ENCODE measurements at regions not wholly inside any gene's neighbourhood (a gene's known extent, or its start where the extent isn't known, plus 50 kb on each side); places are given as distances from the start of the nearest gene placed in this dataset.

- Histone ChIP-seq H3K27me3 (ENCODE audit: control insufficient read depth, insufficient read depth, low read length) (no peaks in the 10 kb centered on the region), H4K8ac (ENCODE audit: low read depth in 2 of 2, low read length in 2 of 2) (no peak overlapping the region), H3K9ac (ENCODE audit: low read depth, low read length) (no peak overlapping the region), H3K18ac (ENCODE audit: low read depth, low read length) (no peak overlapping the region), H2BK15ac (ENCODE audit: low read depth, low read length) (no peak overlapping the region), H2BK20ac (ENCODE audit: low read depth, low read length) (no peak overlapping the region), H3K56ac (ENCODE audit: extremely low read depth, insufficient read depth, low read length) (no peak overlapping the region), H4K91ac (ENCODE audit: insufficient read depth, low read depth, low read length) (no peak overlapping the region), H3K36me3 (ENCODE audit: control insufficient read depth, insufficient read depth, low read length) (no peaks in the 10 kb centered on the region), H2AFZ (replicated peaks; ENCODE audit: low read length, poor library complexity) (no peak overlapping the region), H3K27ac (ENCODE audit: insufficient read depth, low read length) (no peak overlapping the region), H4K20me1 (ENCODE audit: insufficient read depth, low read length) (no peaks in the 10 kb centered on the region), H3K4me1 (ENCODE audit: control insufficient read depth, insufficient read depth, low read length) (no peaks in the 10 kb centered on the region), H2AK5ac (ENCODE audit: low read depth, low read length) (no peak overlapping the region), H3K4me2 (ENCODE audit: low read depth, low read length) (no peak overlapping the region), H3K79me1 (ENCODE audit: low read depth in 1 of 2, low read length in 2 of 2) (no peaks in the 10 kb centered on the region), H3K9me1 (ENCODE audit: insufficient read depth, low read length) (no peaks in the 10 kb centered on the region), H3K9me3 (ENCODE audit: control insufficient read depth, insufficient read depth, low read length) (peaks cover 6% of the 10 kb centered on the region; the same call in 1 of the 2 replicates), H3K4me3 (ENCODE audit: insufficient read depth, low read depth, low read length) (no peak overlapping the region), H2BK120ac (ENCODE audit: low read depth, low read length) (no peak overlapping the region), H2BK5ac (ENCODE audit: low read depth, low read length, poor library complexity, severe bottlenecking) (no peak overlapping the region), H3K4ac (ENCODE audit: low read depth, low read length) (no peak overlapping the region), H2AK9ac (replicated peaks; ENCODE audit: low read depth, low read length, poor library complexity) (no peak overlapping the region), H3K23ac (ENCODE audit: low read depth, low read length) (no peak overlapping the region), H4K5ac (ENCODE audit: low read depth, low read length) (no peak overlapping the region), H3K14ac (replicated peaks; ENCODE audit: low read depth, low read length) (no peak overlapping the region)
- DNase-seq (no peak), ATAC-seq (ENCODE audit: low read depth) (no peak)
- POLR2A ChIA-PET (ENCODE audit: unreplicated experiment): no interaction called here
- in situ Hi-C loops (cut with MboI; ENCODE audit: low sequenced_read_pairs) (no loop called here), dilution Hi-C loops (cut with HindIII; ENCODE audit: low sequenced_read_pairs, unreplicated experiment) (no loop called here), intact Hi-C loops (cut with micrococcal nuclease) (no loop called here)
- TF ChIP-seq RCOR1 (IDR thresholded peaks at IDR 0.05; ENCODE audit: insufficient replicate concordance, low read length) (no peak), MXI1 (IDR thresholded peaks at IDR 0.05; ENCODE audit: borderline replicate concordance, low read depth, low read length) (no peak), USF2 (IDR thresholded peaks at IDR 0.05; ENCODE audit: low read depth, low read length) (no peak), MAZ (IDR thresholded peaks at IDR 0.05; ENCODE audit: borderline replicate concordance, low read depth, low read length) (no peak), CEBPB (IDR thresholded peaks at IDR 0.05; ENCODE audit: low read depth, low read length) (no peak), ELK1 (IDR thresholded peaks at IDR 0.05; ENCODE audit: borderline replicate concordance, low read depth, low read length) (no peak), RAD21 (IDR thresholded peaks at IDR 0.05; ENCODE audit: low read length) (no peak), CTCF (conservative IDR thresholded peaks at IDR 0.05; ENCODE audit: low read depth, low read length) (no peak), MAFK (IDR thresholded peaks at IDR 0.05; ENCODE audit: low read depth, low read length) (no peak), BHLHE40 (IDR thresholded peaks at IDR 0.05; ENCODE audit: low read depth, low read length) (no peak), RFX5 (IDR thresholded peaks at IDR 0.05; ENCODE audit: low read depth, low read length) (no peak), CHD1 (IDR thresholded peaks at IDR 0.05; ENCODE audit: low read depth, low read length) (no peak), POLR2A (IDR thresholded peaks at IDR 0.05; ENCODE audit: low read depth, low read length) (no peak), NFE2L2 (IDR thresholded peaks at IDR 0.05; ENCODE audit: low read depth, low read length) (no peak)
- BruUV-seq (replicated peaks): no TSS peak
- CTCF ChIA-PET: no interaction called here
- 100% methylated on average over 1 of the region's 3 CpGs; no CpG with 5 or more reads in 1 of the 2 experiments for WGBS, 2 experiments (ENCODE audit: extremely low coverage in 2 of 2, insufficient read length in 1 of 2)
These were observed 405.6 kb downstream of the GXYLT1 start for GRCh38 chr12:41739066-41739465.

Measured in IMR-90 (cell line).